ENCODE measurements at regions not wholly inside any gene's neighbourhood (a gene's known extent, or its start where the extent isn't known, plus 50 kb on each side); places are given as distances from the start of the nearest gene placed in this dataset.

DNA sequence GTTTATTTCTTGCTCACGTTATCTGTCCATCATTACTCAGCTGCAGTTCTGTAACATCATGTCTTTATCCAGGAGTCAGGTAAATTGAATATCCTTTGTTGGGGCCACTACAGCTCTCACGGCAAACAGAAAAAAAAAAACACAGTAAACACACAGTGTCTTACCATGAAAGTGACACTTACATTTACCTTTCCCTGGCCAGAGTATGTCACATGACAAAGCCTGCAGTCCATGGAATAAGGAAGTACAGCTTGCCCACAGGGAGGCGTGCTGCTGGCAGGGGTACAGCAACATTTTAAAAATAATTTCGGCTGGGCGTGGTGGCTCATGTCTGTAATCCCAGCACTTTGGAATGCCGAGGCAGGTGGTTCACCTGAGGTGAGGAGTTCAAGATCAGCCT lies 85.7 kb upstream of the HS3ST4 start:
- no peak overlapping the region for H3K4me2 ChIP-seq (ENCODE audit: low read length)
- H3K27me3 ChIP-seq (ENCODE audit: insufficient read depth, low read length): no peaks in the 10 kb centered on the region
- H3K79me2 ChIP-seq (ENCODE audit: insufficient read depth, low read length): no peaks in the 10 kb centered on the region
- no peak overlapping the region for H3K4me3 ChIP-seq (replicated peaks in 1 of 2; ENCODE audit: low read depth in 1 of 2, low read length in 2 of 2)
- no TSS peak for BruUV-seq (replicated peaks)
- intact Hi-C loops (cut with micrococcal nuclease): no loop called here
- DNase-seq (ENCODE audit: low read depth, low spot score) (no peak), ATAC-seq (peak; percentile 38; the same call in 1 of the 2 replicates)
- no peaks in the 10 kb centered on the region; a peak in 1 of 4 replicates for H3K4me1 ChIP-seq (ENCODE audit: control insufficient read depth in 1 of 2, insufficient read depth in 2 of 2, low read length in 2 of 2)
- no peaks in the 10 kb centered on the region for H3K36me3 ChIP-seq (ENCODE audit: control insufficient read depth in 1 of 2, insufficient read depth in 2 of 2, low read length in 2 of 2)
- H3K9me2 ChIP-seq (ENCODE audit: insufficient read depth): no peaks in the 10 kb centered on the region
- no peaks in the 10 kb centered on the region for H4K20me1 ChIP-seq (ENCODE audit: insufficient read depth)
- no peak overlapping the region for H3K27ac ChIP-seq (ENCODE audit: low read depth, low read length)
- ChIA-PET POLR2A (no interaction called here), RAD21 (ENCODE audit: low non-redundant PET in 1 of 2, low total read pairs in 2 of 2, uncharacterized antibody in 2 of 2, unreplicated experiment in 2 of 2) (interaction anchor here in 1 of 2 experiments (0.6 kb wide), 1 partner anchor 573 kb away, joined by 3 read pairs; no protein-coding TSS in a partner anchor), CTCF (no interaction called here)
- H2AFZ ChIP-seq (ENCODE audit: low read depth, low read length, poor library complexity, severe bottlenecking): no peak overlapping the region
- H3K9me3 ChIP-seq (ENCODE audit: control insufficient read depth in 1 of 2, insufficient read depth in 1 of 2, low read depth in 1 of 2, low read length in 2 of 2): no peaks in the 10 kb centered on the region
- TF ChIP-seq TCF7L2 (IDR thresholded peaks at IDR 0.05; ENCODE audit: borderline replicate concordance, extremely low read depth, insufficient read depth, insufficient read length) (no peak), RAD21 (IDR thresholded peaks at IDR 0.05; ENCODE audit: low read depth) (no peak; the same call in 1 of the 2 replicates), ZFX (IDR thresholded peaks at IDR 0.05) (no peak), ELF1 (IDR thresholded peaks at IDR 0.05; ENCODE audit: borderline replicate concordance, low read depth) (0 out of 2 replicates have a peak, but pooled peaks have one; percentile 12), POLR2A (IDR thresholded peaks at IDR 0.05; ENCODE audit: borderline replicate concordance, extremely low read depth, insufficient read depth, insufficient read length) (no peak), EZH2phosphoT487 (IDR thresholded peaks at IDR 0.05; ENCODE audit: borderline replicate concordance) (no peak), SIN3A (IDR thresholded peaks at IDR 0.05; ENCODE audit: low read depth) (no peak), ZNF274 (IDR thresholded peaks at IDR 0.05; ENCODE audit: low read depth, low read length) (no peak), CBX3 (IDR thresholded peaks at IDR 0.05; ENCODE audit: low read depth) (no peak), POLR2AphosphoS5 (IDR thresholded peaks at IDR 0.05; ENCODE audit: low read depth, low read length) (no peak), SRF (IDR thresholded peaks at IDR 0.05; ENCODE audit: low read depth) (no peak), JUND (IDR thresholded peaks at IDR 0.05) (no peak), FOSL1 (IDR thresholded peaks at IDR 0.05; ENCODE audit: low read depth) (no peak), EZH2 (IDR thresholded peaks at IDR 0.05) (no peak)
- TF ChIP-seq, protein P1, sequence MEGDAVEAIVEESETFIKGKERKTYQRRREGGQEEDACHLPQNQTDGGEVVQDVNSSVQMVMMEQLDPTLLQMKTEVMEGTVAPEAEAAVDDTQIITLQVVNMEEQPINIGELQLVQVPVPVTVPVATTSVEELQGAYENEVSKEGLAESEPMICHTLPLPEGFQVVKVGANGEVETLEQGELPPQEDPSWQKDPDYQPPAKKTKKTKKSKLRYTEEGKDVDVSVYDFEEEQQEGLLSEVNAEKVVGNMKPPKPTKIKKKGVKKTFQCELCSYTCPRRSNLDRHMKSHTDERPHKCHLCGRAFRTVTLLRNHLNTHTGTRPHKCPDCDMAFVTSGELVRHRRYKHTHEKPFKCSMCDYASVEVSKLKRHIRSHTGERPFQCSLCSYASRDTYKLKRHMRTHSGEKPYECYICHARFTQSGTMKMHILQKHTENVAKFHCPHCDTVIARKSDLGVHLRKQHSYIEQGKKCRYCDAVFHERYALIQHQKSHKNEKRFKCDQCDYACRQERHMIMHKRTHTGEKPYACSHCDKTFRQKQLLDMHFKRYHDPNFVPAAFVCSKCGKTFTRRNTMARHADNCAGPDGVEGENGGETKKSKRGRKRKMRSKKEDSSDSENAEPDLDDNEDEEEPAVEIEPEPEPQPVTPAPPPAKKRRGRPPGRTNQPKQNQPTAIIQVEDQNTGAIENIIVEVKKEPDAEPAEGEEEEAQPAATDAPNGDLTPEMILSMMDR (IDR thresholded peaks at IDR 0.05 in 2 of 3, conservative IDR thresholded peaks at IDR 0.05 in 1 of 3; ENCODE audit: borderline replicate concordance in 1 of 3, insufficient read depth in 1 of 3, low read depth in 2 of 3, low read length in 2 of 3): peak in 1 of 3 experiments; percentile 17; a peak in 1 of 6 replicates
- no peak overlapping the region for H3K9ac ChIP-seq (ENCODE audit: low read length)

Data from HCT116 (cell line).